NCI-H1105 treated with DMSO at 0.1 percent for 48 hours (cell line): ENCODE measurements at regions not wholly inside any gene's neighbourhood (a gene's known extent, or its start where the extent isn't known, plus 50 kb on each side); places are given as distances from the start of the nearest gene placed in this dataset.

ENCODE experiments used
- DNase-seq: peaks from one replicate; lab custom pipeline; 2025; lab: John Stamatoyannopoulos, UW

DNA sequence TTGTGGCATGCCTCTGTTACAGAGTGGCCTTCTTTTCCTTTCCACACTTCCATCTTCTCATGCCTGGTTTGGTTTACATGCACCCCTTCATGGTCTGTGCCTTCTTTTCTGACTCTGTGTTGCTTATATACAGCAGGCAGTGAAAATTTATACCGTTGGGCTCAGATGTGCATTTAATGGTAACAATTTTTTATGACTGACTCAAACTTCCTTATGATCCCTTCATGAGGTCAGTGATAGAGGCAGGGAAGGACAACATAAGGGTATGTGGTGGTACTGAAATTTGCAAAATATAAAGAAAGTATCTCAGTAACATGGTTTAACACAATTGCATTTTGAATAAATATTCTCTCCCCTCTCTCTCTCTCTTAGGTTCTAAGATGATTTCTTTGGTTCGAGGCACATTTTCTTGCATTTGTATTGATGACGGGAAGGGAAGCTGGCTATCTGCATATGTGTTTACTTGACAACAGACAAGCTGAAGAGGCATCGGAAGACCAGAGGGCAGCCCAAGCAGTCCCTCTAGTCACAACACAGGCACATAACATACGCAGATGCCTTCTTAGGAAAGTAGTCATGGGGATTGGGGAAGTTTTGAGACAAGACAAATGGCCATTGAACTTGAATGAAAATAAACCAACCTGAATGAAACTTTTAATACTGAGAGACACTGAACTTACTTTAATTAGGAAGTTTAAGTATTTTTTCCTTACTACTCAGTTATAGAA, 163.3 kb upstream of the LEF1 start:
- no peak for DNase-seq

DNA sequence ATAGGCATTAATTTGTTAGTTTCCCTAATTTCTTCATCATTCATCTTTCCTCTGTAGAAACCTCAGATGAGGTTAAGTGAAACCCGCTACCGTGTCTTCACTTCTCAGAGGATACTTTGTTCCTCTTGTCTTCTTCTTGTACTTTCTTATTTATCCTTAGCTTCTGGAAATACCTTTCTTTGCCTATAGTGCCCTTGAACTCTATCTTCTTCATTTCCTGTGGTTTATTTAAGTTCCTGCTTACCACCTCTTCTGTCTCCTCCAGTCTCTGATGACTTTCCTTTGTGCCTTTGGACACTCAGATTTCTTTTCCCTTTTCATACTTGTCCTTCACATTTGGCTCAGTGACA, 159.6 kb upstream of the LEF1 start:
- no peak for DNase-seq

DNA sequence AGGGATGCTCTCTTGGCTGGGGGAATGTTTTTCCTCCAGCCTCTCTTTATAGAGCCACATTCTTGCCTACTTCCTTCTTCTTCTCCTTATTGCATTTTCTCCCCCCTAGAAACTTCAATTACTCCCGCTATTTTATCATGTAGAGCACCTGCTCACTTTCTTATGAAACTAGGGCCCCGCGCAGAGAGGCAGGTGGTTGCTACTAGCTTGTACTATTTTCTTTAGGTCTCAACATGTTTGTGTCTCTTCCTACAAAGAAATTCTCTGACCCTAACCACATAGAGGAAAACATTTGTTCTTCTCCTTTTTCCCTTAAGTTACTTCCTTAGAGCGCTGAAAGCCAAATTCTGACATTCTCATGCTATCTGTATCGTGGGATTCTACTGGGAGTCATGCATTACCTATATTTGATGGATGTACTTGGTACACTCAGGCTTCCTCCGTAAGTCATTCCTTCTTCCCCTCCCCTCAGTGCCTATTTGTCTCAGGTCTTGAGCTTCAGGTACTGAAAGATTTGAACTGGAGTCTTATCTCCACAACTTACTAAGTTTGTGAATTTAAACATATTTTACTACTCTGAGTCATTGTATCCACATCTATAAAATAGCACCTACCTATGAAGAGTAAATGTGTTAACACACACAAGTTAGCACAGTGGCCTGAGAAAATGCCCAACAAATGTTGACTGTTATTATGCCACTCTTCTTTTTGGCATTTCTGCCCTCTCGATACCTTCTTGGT, 159.1 kb upstream of the LEF1 start:
- DNase-seq, result no peak

GRCh38 chr4:108325561-108325960, 156.8 kb upstream of the LEF1 start:
- no peak for DNase-seq

GRCh38 chr4:108324450-108324849, 155.7 kb upstream of the LEF1 start:
- no peak for DNase-seq

DNA sequence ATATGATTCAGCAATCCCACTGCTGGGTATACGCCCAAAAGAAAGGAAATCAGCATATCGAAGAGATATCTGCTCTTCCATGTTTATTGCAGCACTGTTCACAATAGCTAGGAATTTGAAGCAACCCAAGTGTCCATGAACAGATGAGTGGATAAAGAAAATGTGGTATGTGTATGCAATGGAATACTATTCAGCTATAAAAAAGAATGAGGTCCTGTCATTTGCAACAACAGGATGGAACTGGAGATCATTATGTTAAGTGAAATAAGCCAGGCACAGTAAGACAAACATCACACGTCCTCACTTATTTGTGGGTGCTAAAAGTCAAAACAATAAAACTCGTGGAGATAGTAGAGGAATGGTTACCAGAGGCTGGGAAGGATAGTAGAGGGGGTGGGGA, 153.8 kb upstream of the LEF1 start:
- no peak for DNase-seq

- DNase-seq, result no peak
These were observed 151.3 kb upstream of the LEF1 start for GRCh38 chr4:108320061-108320460.

DNA sequence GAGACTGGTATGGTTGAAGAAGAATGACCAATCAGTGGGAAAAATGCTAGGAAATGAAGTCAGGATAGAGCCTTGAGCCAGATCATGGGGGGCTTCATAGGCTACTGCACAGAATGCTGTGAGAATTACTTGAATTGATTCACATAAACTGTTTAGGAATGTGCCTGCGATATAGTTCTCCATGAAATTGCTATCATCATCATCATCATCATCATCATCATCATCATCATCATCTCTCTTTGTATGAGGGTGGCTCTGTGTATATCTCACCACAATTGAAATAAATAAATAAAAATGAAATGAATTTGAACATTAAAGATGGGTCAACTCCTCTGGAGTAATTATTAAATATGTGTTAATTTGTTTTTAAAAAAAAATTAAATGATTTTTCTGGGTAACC, 148.6 kb upstream of the LEF1 start:
- DNase-seq, result no peak

GRCh38 chr4:108315694-108316093, 147.0 kb upstream of the LEF1 start:
- DNase-seq, result no peak

DNA sequence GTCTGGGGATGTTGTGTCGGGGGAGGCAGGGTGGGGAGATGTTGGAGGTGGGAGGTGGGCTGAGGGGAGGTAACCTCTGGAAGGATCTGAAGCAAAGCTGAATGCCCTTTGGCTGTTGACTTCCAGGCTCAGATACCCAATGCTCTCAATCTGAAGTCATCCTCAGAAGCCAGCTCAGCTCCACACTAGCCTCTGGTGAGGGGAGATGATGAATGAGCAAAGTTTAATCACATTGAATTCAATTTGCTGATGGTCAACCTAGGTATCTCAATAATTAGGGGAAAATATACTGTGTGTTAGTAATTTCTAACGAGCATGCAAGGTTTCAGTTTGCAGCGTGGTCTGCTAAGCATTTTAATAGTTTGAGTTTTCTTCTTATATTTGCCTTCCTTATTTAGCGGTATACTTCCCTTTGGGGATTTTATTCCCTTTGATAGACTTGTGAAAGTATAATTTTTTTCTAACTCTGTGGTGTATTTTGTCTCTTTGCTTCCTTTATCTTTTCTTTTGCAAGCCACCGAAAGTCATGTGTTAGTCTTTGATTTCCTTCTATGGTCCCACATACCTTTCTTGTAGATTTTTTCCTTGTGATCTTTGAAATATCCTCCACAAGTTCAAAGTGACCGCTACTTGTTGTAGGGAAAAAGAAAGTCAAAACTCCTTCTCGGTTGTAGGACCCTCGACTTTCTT, 146.3 kb upstream of the LEF1 start:
- DNase-seq, result no peak

DNA sequence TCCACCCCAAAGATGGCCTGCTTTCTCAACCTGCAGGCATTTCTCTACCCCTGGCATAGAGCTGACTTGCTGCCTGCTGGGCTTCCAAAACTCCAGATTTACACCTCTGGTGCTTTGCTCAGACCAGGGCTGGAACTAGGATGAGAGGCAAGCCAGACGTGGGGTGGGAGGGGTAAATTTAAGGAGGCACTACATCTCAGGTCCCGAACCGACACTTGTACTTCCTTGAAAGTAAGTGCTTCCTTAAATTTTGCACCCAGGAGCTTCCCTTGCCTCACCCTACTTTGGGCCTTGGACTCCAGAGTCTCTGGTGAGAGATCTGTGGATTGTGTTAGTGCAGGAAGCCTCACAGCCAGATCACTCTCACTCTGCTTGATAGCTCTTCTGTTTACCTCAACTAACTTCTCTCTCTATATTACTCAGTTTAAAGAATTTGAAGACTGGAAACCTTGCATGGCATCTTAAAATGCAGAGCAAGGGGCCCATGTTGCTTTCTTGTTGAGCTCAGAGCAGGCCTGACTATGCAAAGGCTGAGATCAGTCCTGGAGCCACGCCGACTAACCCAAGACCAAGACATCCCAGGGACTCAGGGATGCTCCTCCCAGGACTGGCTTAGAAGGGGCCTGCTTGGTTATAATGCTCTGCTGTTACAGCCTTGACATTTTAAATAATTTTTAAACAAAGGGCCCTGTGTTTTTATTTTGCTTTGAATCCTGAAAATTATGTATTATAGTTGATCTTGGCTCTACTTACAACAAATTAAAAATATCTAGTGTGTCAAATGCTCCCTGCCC, 145.0 kb upstream of the LEF1 start:
- no peak for DNase-seq

GRCh38 chr4:108311313-108311712, 142.6 kb upstream of the LEF1 start:
- no peak for DNase-seq

DNA sequence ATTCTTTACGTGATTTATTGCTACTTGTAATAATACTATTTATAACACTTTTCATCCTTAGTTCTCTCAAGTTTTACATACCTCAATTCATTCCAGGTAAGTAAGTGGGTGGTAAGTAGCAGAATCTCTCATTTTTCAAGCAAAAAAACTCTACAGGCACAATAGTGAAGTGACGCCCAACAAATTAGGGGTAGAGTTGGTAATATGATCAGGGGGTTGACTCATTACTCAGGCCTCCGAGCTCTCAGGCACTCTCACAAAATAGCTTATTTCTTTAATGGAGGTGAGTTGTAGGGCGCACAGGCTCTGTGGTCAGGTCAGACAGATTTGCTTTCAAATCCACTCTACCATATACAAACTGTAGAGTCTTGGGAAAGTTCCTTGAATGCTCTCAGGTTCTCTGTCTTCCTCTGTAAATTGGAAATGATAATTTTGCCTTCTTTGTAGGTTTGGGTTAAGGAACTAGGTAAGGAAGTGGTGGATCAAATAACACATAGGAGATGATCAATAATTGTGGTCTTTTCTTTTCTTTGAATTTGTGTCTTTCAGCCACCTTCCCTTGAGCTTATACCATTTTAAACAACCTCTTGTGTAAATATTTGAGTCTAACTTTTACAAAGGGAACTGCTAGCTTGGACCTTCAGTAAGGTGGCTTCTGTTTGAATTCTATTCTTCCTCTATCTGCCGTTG, 134.9 kb upstream of the LEF1 start:
- no peak for DNase-seq

DNA sequence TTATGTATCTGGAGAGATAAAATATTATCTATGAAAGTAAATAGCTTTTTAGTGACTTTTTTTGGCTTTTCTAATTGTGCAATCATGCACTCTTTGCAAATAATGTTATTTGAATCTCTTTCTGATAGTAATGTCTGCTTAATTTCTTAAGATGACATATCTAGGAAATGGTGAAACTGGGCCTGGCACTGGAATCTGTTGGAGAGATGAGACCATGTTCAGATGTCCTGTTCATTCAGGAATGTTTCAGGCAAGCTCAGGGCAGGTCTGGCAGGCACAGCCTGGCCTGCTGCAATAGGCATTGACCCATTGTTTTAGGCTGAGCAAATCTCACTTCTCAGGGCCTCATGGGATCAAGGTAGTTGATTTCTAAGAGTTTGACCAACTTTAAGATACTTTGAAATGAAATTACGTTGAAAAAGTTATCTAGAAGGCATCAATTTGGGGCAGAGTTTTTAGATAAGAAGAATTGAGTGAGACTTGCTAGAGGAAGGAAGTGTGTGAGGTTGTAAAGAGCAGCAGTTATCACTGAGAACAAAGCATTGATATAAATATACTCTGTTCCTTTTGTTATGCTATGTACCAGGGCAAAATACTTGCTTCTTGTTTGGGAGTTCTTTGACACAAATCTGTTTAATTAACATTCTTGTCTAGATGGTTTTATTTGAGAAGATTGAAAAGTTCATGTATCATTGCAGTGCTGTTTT, 133.0 kb upstream of the LEF1 start:
- DNase-seq, result no peak

DNA sequence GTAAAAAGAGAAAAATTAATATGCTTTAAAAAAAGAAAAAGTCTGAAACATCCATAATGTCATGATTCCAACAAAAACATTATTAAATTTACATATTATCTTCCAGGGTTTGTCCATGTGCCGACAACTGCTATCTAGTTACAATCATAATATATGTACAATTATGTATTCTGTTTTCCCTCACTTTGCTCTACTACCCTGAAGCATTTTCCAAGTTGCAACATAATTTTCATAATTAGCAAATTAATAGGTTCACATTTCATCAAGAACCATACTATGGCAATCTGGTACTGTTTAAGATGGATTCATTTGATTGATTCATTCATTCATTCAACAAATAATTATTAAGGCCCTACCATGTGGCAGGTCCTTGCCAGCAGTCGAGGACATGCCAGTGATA, 128.9 kb upstream of the LEF1 start:
- DNase-seq, result no peak

GRCh38 chr4:108292229-108292628, 123.5 kb upstream of the LEF1 start:
- DNase-seq, result no peak

GRCh38 chr4:108291137-108291536, 122.4 kb upstream of the LEF1 start:
- no peak for DNase-seq

GRCh38 chr4:108287834-108288413, 119.2 kb upstream of the LEF1 start:
- peak; percentile 47 for DNase-seq

- DNase-seq, result no peak
These were observed 111.3 kb upstream of the LEF1 start for GRCh38 chr4:108280072-108280471.

DNA sequence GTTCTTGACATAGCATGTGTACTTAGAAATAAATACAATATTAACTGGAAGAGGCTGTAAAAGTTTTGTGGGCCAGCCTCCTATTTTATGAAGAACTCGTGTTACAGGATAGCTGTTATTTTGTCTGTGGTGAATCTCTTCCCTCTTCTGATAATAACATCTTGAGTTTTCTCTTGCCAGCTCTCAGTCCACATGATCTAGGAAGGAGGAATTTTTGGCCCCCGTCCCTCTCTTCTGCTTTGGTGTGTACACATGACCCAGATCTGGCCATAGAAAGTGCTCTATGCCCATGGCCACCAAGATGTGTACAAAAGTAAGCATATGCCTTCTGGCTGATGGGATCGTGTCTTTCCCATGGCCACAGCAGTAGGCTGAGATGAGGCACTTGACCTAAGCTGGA, 108.0 kb upstream of the LEF1 start:
- no peak for DNase-seq

- no peak for DNase-seq
These were observed 104.3 kb upstream of the LEF1 start for GRCh38 chr4:108272986-108273385.
